MCF 10A (cell line): ENCODE measurements at regions not wholly inside any gene's neighbourhood (a gene's known extent, or its start where the extent isn't known, plus 50 kb on each side); places are given as distances from the start of the nearest gene placed in this dataset.

Source experiments
- BruUV-seq: library from RNA; stranded (reverse); fragments of 400-500 nt; replicated peaks from 2 replicates; lab custom pipeline; 2021; lab: Mats Ljungman, UMichigan
- CTCF ChIA-PET: fragments of 300-600 bp; sonication (Branson Sonifier 250); formaldehyde crosslinking; extraction: SDS; loops from one replicate; lab custom pipeline; 2021; ENCODE audit warnings: antibody characterized with exemption, inconsistent platforms; lab: Yijun Ruan, JAX
- POLR2A ChIA-PET: fragments of 300-600, 350-650 bp; sonication (Branson Sonifier 250); formaldehyde crosslinking; extraction: SDS; loops from one replicate; lab custom pipeline; 2020; ENCODE audit warnings: antibody characterized with exemption, inconsistent platforms; lab: Yijun Ruan, JAX
- DNase-seq: peaks from one replicate; pipeline ENCODE4 v3.0.0-alpha.2; 2018; ENCODE audit not compliant: unreplicated experiment
- H3K27ac Mint-ChIP-seq: one replicate; pipeline ENCODE4 v1.8.0; 2022; ENCODE audit warnings: mild to moderate bottlenecking, low read depth, mixed read lengths; ENCODE audit not compliant: unreplicated experiment
- H3K27me3 Mint-ChIP-seq: one replicate; pipeline ENCODE4 v1.8.0; 2022; ENCODE audit warnings: mixed read lengths; ENCODE audit not compliant: insufficient read depth, unreplicated experiment
- H3K36me3 Mint-ChIP-seq: one replicate; pipeline ENCODE4 v1.8.0; 2022; ENCODE audit warnings: mild to moderate bottlenecking, moderate library complexity, mixed read lengths; ENCODE audit not compliant: insufficient read depth, unreplicated experiment
- H3K4me1 Mint-ChIP-seq: one replicate; pipeline ENCODE4 v1.8.0; 2022; ENCODE audit warnings: mixed read lengths; ENCODE audit not compliant: insufficient read depth, unreplicated experiment
- H3K4me3 Mint-ChIP-seq: one replicate; pipeline ENCODE4 v1.8.0; 2022; ENCODE audit warnings: mild to moderate bottlenecking, moderate library complexity, mixed read lengths; ENCODE audit not compliant: unreplicated experiment
- H3K9me3 Mint-ChIP-seq: one replicate; pipeline ENCODE4 v1.8.0; 2022; ENCODE audit warnings: mixed read lengths; ENCODE audit not compliant: unreplicated experiment
- intact Hi-C: fragments of 100-400 bp; cut with micrococcal nuclease; formaldehyde crosslinking; loops from 2 replicates; pipeline ENCODE4 v1.14.1; 2022
- TF ChIP-seq, protein P1 (sequence below): fragments of 200-600 bp; IDR thresholded peaks from one replicate; pipeline ENCODE4 v1.8.0; 2022; ENCODE audit warnings: antibody characterized with exemption, mild to moderate bottlenecking; ENCODE audit not compliant: unreplicated experiment

GRCh38 chr21:36245115-36245514 lies 74.9 kb upstream of the MORC3 start:
- no peak for DNase-seq
- no peaks in the 10 kb centered on the region for H3K4me1 Mint-ChIP-seq
- ChIA-PET POLR2A (no interaction called here), CTCF (interaction anchor here (1.2 kb wide), 1 partner anchor 80 kb away, joined by 3 read pairs; no protein-coding TSS in a partner anchor)
- no peak overlapping the region for H3K27ac Mint-ChIP-seq
- H3K4me3 Mint-ChIP-seq = no peak overlapping the region
- no peaks in the 10 kb centered on the region for H3K27me3 Mint-ChIP-seq
- BruUV-seq = no TSS peak
- peaks cover 11% of the 10 kb centered on the region for H3K36me3 Mint-ChIP-seq
- no peaks in the 10 kb centered on the region for H3K9me3 Mint-ChIP-seq
- intact Hi-C loops = no loop called here
- TF ChIP-seq, protein P1, sequence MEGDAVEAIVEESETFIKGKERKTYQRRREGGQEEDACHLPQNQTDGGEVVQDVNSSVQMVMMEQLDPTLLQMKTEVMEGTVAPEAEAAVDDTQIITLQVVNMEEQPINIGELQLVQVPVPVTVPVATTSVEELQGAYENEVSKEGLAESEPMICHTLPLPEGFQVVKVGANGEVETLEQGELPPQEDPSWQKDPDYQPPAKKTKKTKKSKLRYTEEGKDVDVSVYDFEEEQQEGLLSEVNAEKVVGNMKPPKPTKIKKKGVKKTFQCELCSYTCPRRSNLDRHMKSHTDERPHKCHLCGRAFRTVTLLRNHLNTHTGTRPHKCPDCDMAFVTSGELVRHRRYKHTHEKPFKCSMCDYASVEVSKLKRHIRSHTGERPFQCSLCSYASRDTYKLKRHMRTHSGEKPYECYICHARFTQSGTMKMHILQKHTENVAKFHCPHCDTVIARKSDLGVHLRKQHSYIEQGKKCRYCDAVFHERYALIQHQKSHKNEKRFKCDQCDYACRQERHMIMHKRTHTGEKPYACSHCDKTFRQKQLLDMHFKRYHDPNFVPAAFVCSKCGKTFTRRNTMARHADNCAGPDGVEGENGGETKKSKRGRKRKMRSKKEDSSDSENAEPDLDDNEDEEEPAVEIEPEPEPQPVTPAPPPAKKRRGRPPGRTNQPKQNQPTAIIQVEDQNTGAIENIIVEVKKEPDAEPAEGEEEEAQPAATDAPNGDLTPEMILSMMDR = no peak

GRCh38 chr21:36245649-36246048 lies 74.3 kb upstream of the MORC3 start:
- TF ChIP-seq, protein P1 = no peak
- POLR2A ChIA-PET = no interaction called here

GRCh38 chr21:36246080-36246631 lies 73.8 kb upstream of the MORC3 start:
- Mint-ChIP-seq H3K9me3 (no peaks in the 10 kb centered on the region), H3K4me3 (no peak overlapping the region), H3K4me1 (no peaks in the 10 kb centered on the region), H3K36me3 (peaks cover 11% of the 10 kb centered on the region), H3K27ac (no peak overlapping the region), H3K27me3 (no peaks in the 10 kb centered on the region)
- intact Hi-C loops = no loop called here
- BruUV-seq = no TSS peak
- POLR2A ChIA-PET = no interaction called here
- CTCF ChIA-PET = interaction anchor here (1.2 to 1.3 kb wide), 2 partner anchors 36 to 79 kb away, joined by 3 to 4 read pairs; no protein-coding TSS in a partner anchor
- no peak for DNase-seq
- TF ChIP-seq, protein P1 = no peak

More at GRCh38 chr21:36245649-36246048, 74.3 kb upstream of the MORC3 start:
- no TSS peak for BruUV-seq
- Mint-ChIP-seq H3K9me3 (no peaks in the 10 kb centered on the region), H3K27ac (no peak overlapping the region), H3K27me3 (no peaks in the 10 kb centered on the region), H3K36me3 (peaks cover 11% of the 10 kb centered on the region), H3K4me3 (no peak overlapping the region), H3K4me1 (no peaks in the 10 kb centered on the region)
- intact Hi-C loops = no loop called here
- CTCF ChIA-PET = interaction anchor here (1.2 kb wide), 1 partner anchor 79 kb away, joined by 3 read pairs; no protein-coding TSS in a partner anchor
- DNase-seq = no peak

DNA sequence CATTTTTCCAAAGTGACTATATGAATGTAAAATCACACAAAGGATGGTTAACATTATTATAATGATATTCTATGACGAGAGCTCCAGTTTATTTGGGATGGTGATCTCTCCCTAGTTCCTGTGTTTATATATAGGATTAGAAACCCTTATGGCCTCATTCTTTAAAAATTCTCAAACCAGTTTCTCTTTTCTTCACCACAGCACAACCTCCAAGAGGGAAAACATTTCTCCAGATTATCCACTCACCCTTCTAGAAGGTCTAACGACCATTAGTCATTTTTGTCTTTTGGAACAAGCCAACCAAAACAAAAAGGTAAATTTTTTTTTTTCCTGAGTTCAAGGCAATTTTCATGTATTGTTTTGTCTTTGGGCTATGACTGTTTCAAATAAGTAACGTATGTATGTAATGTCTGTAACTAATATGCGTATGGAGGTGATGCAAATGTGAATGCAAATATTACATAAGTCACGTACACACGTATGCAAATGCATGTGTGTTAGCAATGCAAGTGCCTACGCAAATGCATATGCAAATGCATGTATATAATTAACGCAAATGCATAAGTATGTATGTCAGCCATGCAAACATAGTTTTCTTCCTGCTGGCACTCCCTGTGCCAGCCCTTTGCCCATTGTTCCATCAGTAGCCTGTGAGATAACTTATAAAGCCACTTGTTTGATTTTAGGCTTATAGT lies 72.5 kb upstream of the MORC3 start:
- TF ChIP-seq, protein P1 = no peak
- DNase-seq = no peak
- Mint-ChIP-seq H3K27ac (no peak overlapping the region), H3K4me1 (no peaks in the 10 kb centered on the region), H3K4me3 (no peak overlapping the region), H3K9me3 (no peaks in the 10 kb centered on the region), H3K36me3 (peaks cover 11% of the 10 kb centered on the region), H3K27me3 (no peaks in the 10 kb centered on the region)
- ChIA-PET POLR2A (no interaction called here), CTCF (interaction anchor here (0.5 to 1.3 kb wide), 4 partner anchors 13 to 95 kb away, joined by 3 to 5 read pairs (median 4); no protein-coding TSS in a partner anchor)
- BruUV-seq = no TSS peak
- intact Hi-C loops = no loop called here
